Heart left ventricle (tissue), 16 donors: ENCODE measurements at regions not wholly inside any gene's neighbourhood (a gene's known extent, or its start where the extent isn't known, plus 50 kb on each side); places are given as distances from the start of the nearest gene placed in this dataset.
"Not testable (repeated sequence)": the region's sequence is repeated elsewhere in the genome, so short reads cannot be mapped to it uniquely, and the experiment has no call there.

Experiments
- ATAC-seq, 4 donors: fragments of 200-7000 bp; cut with Tn5 transposase; one replicate each; pipeline ENCODE4 v1.9.1; 2020 to 2022; ENCODE audit warnings: moderate library complexity in 4 of 4, mild to moderate bottlenecking in 3 of 4, moderate number of reproducible peaks in 1 of 4
- DNase-seq, 5 donors: peaks; one replicate each; pipeline ENCODE4 v3.0.0-alpha.2; 2020
- H3K27ac ChIP-seq, 12 donors: fragments of 200-600 bp; sonication (generic) in 4 of 12; one replicate each; pipeline versions ENCODE4 v1.5.0 to v1.8.0; 2016 to 2022; ENCODE audit warnings: mild to moderate bottlenecking in 2 of 12
- H3K27me3 ChIP-seq, 9 donors: fragments of 200-600 bp; sonication (generic) in 2 of 9; one replicate each; pipeline versions ENCODE4 v1.5.1 to v1.8.0; 2016 to 2022; ENCODE audit warnings: mild to moderate bottlenecking in 3 of 9
- H3K36me3 ChIP-seq, 9 donors: fragments of 200-600 bp; sonication (generic) in 2 of 9; one replicate each; pipeline versions ENCODE4 v1.5.0 to v1.8.0; 2018 to 2022; ENCODE audit warnings: mild to moderate bottlenecking in 2 of 9
- H3K4me1 ChIP-seq, 12 donors: fragments of 200-600 bp; sonication (generic) in 4 of 12; one replicate each; pipeline versions ENCODE4 v1.5.0 to v1.8.0; 2016 to 2022; ENCODE audit warnings: mild to moderate bottlenecking in 3 of 12
- H3K4me3 ChIP-seq, 12 donors: fragments of 200-600 bp; sonication (generic) in 4 of 12; one replicate each; pipeline versions ENCODE4 v1.5.0 to v1.8.0; 2017 to 2022; ENCODE audit warnings: mild to moderate bottlenecking in 9 of 12, moderate library complexity in 4 of 12
- H3K9me3 ChIP-seq, 12 donors: fragments of 200-600 bp; sonication (generic) in 4 of 12; one replicate each; pipeline versions ENCODE4 v1.5.0 to v1.8.0; 2016 to 2022; ENCODE audit warnings: mild to moderate bottlenecking in 1 of 12
- CTCF ChIP-seq, 12 donors: fragments of 200-600 bp; sonication (generic) in 4 of 12; IDR thresholded peaks; one replicate each; pipeline versions ENCODE4 v1.5.0 to v1.8.0; 2018 to 2022; ENCODE audit warnings: antibody characterized with exemption in 12 of 12, mild to moderate bottlenecking in 5 of 12
- POLR2A ChIP-seq, 2 donors: fragments of 450-650 bp; IDR thresholded peaks; one replicate each; pipeline ENCODE4 v1.6.1; 2017; ENCODE audit warnings: antibody characterized with exemption in 2 of 2, mild to moderate bottlenecking in 2 of 2, moderate library complexity in 2 of 2
- WGBS, 4 donors: extraction: QIAGEN DNeasy Blood & Tissue Kit in 2 of 4; methylation state at CpG; one replicate each; pipeline versions ENCODE4 v1.1.5 to v1.1.7; 2013 to 2018; 5-methylcytosine and 5-hydroxymethylcytosine counted together
- intact Hi-C, 10 donors: fragments of 100-400 bp; cut with DNase I; formaldehyde crosslinking; loops; one replicate each; pipeline versions ENCODE4 v1.11.1 to v1.14.2; 2022
- donor health status: ischemic (EF 13 %, LVEDD 7.1; RV severe dilation, severe dysfunction).
- donor health status: healthy with polysubstance abuse.
- donor health status: DM: no; HTN: yes; CAD: no.
- donor health status: DM: no; HTN: no; CAD: no.
- donor health status: ischemic (EF 25% LVEDD 6.9; RV normal size, moderate dysfunction).
- donor health status: ischemic (EF 25% LVEDD 5.7; RV mildly dilated, moderate dysfunction).
- donor health status: healthy.
- donor health status: DM: yes; HTN: yes; CAD: no.
- donor health status: ischemic (EF 35%, LVEDD 5.7; RV mildly dilated, moderate dysfunction).
- donor health status: nonischemic (EF 11% LVEDD 7.7; RV severe dilation, severe dysfunction).
- donor health status: DM: yes; HTN: yes; CAD: no.
- donor health status: PGD.
- donor health status: ischemic (EF 29% LVEDD 5.4; RV normal size, mild dysfunction).
- donor health status: nonischemic (EF 23%, LVEDD 6.1; RV moderate dilation, normal function).

GRCh38 chr2:195337597-195337996 lies 319.4 kb upstream of the SLC39A10 start:
- H3K27me3 ChIP-seq, result no peaks in the 10 kb centered on the region
- TF ChIP-seq POLR2A (IDR thresholded peaks at IDR 0.05) (no peak), CTCF (IDR thresholded peaks at IDR 0.05) (no peak)
- H3K4me1 ChIP-seq, result no peaks in the 10 kb centered on the region
- no peak overlapping the region for H3K27ac ChIP-seq
- H3K9me3 ChIP-seq, result no peaks in the 10 kb centered on the region
- H3K36me3 ChIP-seq, result no peaks in the 10 kb centered on the region
- intact Hi-C loops, result no loop called here
- H3K4me3 ChIP-seq, result no peak overlapping the region
- DNase-seq (no peak), ATAC-seq (no peak)
- 66 to 76% (median 74%) methylated on average over 2 of the region's 2 CpGs for WGBS, 4 donors

GRCh38 chr2:195333869-195334268 lies 323.2 kb upstream of the SLC39A10 start:
- ATAC-seq (no peak), DNase-seq (no peak)
- H3K4me3 ChIP-seq, result no peak overlapping the region
- no peak for TF ChIP-seq POLR2A (IDR thresholded peaks at IDR 0.05)
- H3K27ac ChIP-seq, result no peak overlapping the region
- H3K27me3 ChIP-seq, result no peaks in the 10 kb centered on the region
- intact Hi-C loops, result no loop called here
- peaks cover 0 to 5% (median 0%) of the 10 kb centered on the region in 12 donors for H3K9me3 ChIP-seq
- H3K4me1 ChIP-seq, result no peaks in the 10 kb centered on the region
- no peaks in the 10 kb centered on the region for H3K36me3 ChIP-seq

- WGBS, 4 donors, result 73 to 86% (median 85%) methylated on average over 2 of the region's 2 CpGs
- TF ChIP-seq POLR2A (IDR thresholded peaks at IDR 0.05) (no peak), CTCF (IDR thresholded peaks at IDR 0.05) (no peak)
- intact Hi-C loops, result no loop called here
- Histone ChIP-seq H3K36me3 (no peaks in the 10 kb centered on the region), H3K9me3 (peaks cover 0 to 5% (median 0%) of the 10 kb centered on the region in 12 donors), H3K4me3 (no peak overlapping the region), H3K4me1 (no peaks in the 10 kb centered on the region), H3K27me3 (no peaks in the 10 kb centered on the region), H3K27ac (no peak overlapping the region)
- ATAC-seq (no peak), DNase-seq (no peak)
These were observed 325.1 kb upstream of the SLC39A10 start for GRCh38 chr2:195331966-195332365.

GRCh38 chr2:195331129-195331528 lies 325.9 kb upstream of the SLC39A10 start:
- no peak for DNase-seq
- intact Hi-C loops, result no loop called here
- Histone ChIP-seq H3K4me3 (no peak overlapping the region), H3K36me3 (no peaks in the 10 kb centered on the region), H3K27me3 (no peaks in the 10 kb centered on the region), H3K4me1 (no peaks in the 10 kb centered on the region), H3K9me3 (peaks cover 0 to 5% (median 0%) of the 10 kb centered on the region in 12 donors), H3K27ac (no peak overlapping the region)
- TF ChIP-seq POLR2A (IDR thresholded peaks at IDR 0.05) (no peak), CTCF (IDR thresholded peaks at IDR 0.05) (no peak)
- WGBS, 4 donors, result 22 to 37% (median 34%) methylated on average over 1 of the region's 1 CpG
- no peak for ATAC-seq

GRCh38 chr2:195330513-195330956 lies 326.5 kb upstream of the SLC39A10 start:
- TF ChIP-seq CTCF (IDR thresholded peaks at IDR 0.05) (no peak), POLR2A (IDR thresholded peaks at IDR 0.05) (no peak)
- Histone ChIP-seq H3K9me3 (peaks cover 0 to 5% (median 0%) of the 10 kb centered on the region in 12 donors), H3K4me1 (no peaks in the 10 kb centered on the region), H3K36me3 (no peaks in the 10 kb centered on the region), H3K4me3 (no peak overlapping the region), H3K27me3 (no peaks in the 10 kb centered on the region), H3K27ac (no peak overlapping the region)
- no peak for DNase-seq
- intact Hi-C loops, result no loop called here
- ATAC-seq, result no peak

- ATAC-seq, H3K9me3 ChIP-seq, DNase-seq, H3K27me3 ChIP-seq, H3K4me1 ChIP-seq, H3K36me3 ChIP-seq, H3K27ac ChIP-seq, intact Hi-C loops, H3K4me3 ChIP-seq: not testable (repeated sequence)
These were observed 327.2 kb upstream of the SLC39A10 start for GRCh38 chr2:195329784-195330183.
